Neural progenitor cell (in vitro differentiated cells): ENCODE measurements at regions not wholly inside any gene's neighbourhood (a gene's known extent, or its start where the extent isn't known, plus 50 kb on each side); places are given as distances from the start of the nearest gene placed in this dataset.
"Not testable (repeated sequence)": the region's sequence is repeated elsewhere in the genome, so short reads cannot be mapped to it uniquely, and the experiment has no call there.

Experiments
- EZH2phosphoT487 ChIP-seq: fragments of 200-600 bp; sonication (generic); IDR thresholded peaks from 2 replicates; pipeline ENCODE4 v1.6.1; 2017; ENCODE audit warnings: antibody characterized with exemption
- TF ChIP-seq, protein P1 (sequence below): fragments of 200-600 bp; sonication (generic); IDR thresholded peaks from 2 replicates; pipeline ENCODE4 v1.5.1; 2017; ENCODE audit warnings: antibody characterized with exemption, mild to moderate bottlenecking

DNA sequence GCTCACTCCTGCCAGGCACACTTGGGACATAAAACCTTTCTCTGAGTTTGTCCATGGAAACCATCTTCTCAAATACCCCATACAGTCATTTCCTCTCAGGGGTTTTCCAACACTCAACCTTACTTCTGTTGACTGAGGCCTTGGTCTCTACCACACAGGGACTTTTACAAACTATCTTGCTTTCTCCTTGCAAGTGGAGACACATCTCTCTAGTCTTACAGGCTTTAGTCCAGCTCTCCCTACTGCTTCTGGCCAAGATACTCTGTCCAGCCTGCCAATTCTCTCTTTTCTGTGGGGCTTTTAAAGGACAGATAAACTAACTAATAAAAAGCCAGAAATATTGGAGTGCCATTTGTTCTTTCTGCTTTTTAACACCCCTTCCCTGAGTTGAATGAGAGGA is 87.6 kb downstream of the SPDYE17 start:
- not testable (repeated sequence) for TF ChIP-seq EZH2phosphoT487
- TF ChIP-seq, protein P1, sequence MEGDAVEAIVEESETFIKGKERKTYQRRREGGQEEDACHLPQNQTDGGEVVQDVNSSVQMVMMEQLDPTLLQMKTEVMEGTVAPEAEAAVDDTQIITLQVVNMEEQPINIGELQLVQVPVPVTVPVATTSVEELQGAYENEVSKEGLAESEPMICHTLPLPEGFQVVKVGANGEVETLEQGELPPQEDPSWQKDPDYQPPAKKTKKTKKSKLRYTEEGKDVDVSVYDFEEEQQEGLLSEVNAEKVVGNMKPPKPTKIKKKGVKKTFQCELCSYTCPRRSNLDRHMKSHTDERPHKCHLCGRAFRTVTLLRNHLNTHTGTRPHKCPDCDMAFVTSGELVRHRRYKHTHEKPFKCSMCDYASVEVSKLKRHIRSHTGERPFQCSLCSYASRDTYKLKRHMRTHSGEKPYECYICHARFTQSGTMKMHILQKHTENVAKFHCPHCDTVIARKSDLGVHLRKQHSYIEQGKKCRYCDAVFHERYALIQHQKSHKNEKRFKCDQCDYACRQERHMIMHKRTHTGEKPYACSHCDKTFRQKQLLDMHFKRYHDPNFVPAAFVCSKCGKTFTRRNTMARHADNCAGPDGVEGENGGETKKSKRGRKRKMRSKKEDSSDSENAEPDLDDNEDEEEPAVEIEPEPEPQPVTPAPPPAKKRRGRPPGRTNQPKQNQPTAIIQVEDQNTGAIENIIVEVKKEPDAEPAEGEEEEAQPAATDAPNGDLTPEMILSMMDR = not testable (repeated sequence)
